HG03159 (cell line): ENCODE measurements at regions not wholly inside any gene's neighbourhood (a gene's known extent, or its start where the extent isn't known, plus 50 kb on each side); places are given as distances from the start of the nearest gene placed in this dataset.
A peak's percentile ranks its signal among the peaks of the same experiment; 100 is the strongest.

ENCODE experiments used
- ATAC-seq: cut with Tn5 transposase; IDR thresholded peaks from one replicate; pipeline ENCODE4 v1.9.1; 2021; ENCODE audit warnings: mild to moderate bottlenecking, moderate library complexity; ENCODE audit not compliant: unreplicated experiment

DNA sequence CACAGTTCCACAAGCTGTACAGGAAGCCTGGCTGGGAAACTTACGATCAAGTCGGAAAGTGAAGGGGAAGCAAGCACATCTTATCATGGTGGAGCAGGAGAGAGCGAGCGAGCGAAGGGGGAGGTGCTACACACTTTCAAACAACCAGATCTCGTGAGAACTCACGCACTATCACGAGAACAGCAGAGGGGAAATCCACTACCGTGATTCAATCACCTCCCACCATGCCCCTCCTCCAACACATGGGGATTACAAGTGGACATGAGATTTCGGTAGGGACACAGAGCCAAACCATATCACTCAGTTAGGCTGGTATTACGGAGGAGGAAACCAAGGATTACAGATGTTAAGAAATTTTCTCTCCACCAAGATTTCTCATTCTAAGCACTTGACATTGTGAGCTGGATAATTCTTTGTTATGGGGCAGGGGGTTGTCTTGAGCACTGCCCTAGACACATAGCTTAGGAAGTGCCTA, 262.0 kb upstream of the G2E3 start:
- ATAC-seq = no peak

DNA sequence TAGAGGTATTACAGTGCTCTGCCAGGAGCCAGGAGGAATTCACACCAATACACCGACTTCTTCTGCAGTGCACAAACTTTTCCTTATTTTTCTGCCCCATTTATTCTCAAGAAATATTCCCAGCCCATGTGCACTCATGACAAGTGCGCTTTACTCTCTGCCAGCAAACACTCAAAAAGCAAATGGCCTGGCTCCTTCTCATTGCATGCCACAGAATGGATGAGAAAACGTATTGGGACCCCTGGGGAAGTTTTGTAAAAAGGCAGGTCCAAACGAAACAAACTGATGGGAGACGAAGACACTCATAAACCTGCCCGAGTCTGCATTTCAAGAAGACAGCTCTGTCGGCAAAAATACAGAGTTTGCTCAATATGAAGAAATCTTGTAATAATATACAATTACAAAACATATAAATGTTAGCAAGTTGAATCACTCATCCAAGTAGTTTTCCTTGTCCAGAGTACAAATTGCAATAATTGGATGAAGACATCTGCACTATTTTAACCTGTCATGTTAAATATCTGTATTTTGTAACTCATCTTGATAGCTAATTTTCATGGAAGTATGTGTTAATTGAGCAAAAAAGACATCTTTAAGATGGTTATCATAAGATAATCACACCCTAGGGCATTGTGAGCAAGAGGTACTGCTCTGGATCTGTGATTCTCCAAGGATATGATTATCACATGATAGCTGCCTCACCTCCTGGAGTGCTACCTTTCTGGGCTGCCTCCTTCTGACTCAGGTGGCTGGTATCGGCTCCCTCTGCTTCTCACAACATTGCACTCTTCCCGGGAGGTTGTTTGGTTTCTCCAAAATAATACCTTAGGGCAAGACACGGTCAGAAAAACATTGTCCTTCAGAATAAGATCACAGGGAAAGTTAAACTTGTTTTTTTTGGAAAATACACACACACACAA, 260.8 kb upstream of the G2E3 start:
- ATAC-seq = no peak

DNA sequence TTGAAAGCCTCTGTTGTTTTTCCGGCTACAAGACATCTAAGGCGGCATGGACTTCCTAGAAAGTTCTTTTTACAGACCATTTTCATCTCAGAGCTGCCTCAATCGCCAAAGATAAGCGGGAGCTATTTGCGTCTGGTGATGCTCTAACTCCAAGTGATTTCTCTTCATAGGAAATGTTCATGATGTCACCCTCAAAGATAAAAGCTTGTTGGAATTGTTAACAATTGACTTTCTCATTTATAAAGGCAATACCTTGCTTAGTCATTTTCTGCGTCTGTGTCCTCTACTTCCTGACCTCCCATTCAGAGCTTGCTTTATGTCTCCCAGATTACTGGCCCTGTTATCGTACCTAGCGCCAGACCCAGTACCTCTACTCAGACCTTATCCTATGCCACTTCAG, 259.0 kb upstream of the G2E3 start:
- no peak for ATAC-seq

DNA sequence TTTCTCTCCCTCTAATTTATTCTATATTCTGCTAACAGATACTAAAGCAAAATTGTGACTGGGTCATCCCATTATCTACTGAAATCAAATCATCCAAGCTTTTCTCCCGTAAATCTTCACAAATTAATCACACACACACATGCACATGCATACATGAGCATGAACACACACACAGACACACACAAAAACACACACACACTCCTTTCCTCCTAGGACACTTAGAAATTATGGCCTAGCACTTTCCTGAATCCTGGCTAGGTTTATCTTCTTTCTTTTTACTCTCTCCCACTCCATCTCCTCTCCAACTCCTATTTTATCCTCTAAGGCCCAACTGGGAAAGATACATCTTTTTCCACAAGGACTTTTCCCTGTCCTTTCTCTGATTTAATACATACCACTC, 255.6 kb upstream of the G2E3 start:
- ATAC-seq = no peak

DNA sequence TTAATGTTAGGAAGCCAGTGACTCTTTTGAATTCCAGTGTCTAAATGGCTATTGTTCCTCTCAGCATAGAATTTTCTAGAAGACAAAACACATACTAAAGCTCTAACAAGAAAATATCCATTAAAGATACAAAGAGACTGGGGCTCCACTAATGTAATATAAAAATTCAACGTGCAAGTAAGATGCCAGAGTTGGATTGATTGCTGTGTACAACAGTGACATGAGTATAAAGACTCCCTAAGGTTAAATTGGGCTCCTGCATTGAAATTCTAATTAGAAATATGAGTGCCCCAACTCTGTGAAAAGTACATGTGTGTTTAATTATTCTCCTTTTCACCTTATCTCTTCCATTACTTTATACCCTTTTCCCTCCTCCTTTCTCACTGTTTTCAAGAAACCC, 253.6 kb upstream of the G2E3 start:
- ATAC-seq = no peak

DNA sequence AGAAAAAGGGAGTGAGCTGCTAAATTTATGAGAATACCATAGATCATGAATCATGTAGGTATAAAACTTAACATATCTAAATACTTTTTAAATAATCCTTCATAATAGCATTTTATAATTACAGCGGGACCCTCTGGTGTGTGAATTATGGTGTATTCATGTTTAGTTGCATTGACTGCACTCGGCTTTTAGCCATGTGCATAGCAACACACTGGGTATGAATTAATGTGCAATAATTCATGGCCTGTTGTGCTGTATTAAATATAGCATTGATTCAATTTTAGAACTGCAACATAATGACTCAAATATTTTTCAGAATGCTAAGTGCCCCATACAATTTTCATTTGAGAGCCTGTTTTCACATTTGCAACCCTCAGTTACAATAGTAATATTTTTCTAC, 249.6 kb upstream of the G2E3 start:
- no peak for ATAC-seq

DNA sequence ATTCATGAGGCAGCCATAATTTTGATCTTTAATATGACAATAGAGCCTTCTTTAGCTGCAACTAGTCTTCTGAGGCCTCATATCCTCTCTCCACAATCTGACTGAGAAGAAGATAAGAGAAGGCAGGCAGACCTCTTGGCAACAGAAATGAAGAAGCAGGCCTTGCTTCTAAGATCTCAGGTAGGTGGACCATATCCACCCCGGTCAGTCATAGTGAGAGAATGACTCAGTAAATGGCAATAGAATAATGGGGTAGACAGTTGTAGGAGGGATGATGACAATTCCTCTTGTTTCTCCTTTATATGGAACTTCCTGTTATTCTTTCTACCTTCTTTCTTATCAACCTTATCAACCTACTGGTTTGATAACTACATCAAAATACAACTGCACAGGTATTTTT, 246.7 kb upstream of the G2E3 start:
- no peak for ATAC-seq

DNA sequence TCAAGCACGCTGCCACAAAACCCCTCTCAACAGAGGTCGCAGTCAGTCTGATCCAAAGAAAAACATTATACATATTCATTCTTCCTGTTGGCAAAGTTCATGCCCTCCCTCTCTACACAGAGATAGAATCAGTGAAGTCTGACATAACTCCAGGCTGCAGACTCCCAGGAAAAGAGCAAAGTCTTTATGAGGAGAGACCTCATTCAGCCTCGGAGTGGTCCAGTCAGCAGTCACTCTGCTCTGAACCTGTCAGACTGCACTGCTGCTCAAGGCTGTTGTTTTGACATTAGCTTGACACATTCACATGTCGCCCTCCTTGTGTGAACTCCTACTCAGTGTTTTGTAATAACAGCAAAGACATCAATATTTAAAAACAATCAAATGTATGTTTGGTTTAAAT, 241.2 kb upstream of the G2E3 start:
- no peak for ATAC-seq

DNA sequence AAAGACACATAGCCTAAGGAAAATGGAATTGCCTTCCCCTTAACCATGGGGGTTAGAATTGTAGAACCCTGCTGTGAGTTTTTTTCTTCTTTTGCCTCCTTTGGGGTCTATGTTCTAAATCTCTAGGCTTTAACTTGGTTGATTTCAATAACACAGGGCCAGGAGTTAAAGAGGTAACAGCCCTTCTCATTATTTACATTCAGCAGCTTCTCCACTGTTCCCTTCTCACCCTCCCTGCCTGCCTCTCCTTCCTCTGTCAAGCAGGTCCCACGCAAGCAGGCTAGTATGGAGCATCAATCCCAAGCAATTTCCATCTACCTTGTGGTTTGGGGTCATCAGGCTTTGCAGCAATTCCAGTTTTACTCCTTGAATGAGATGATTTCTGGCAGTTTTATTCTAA, 236.1 kb upstream of the G2E3 start:
- ATAC-seq = no peak

DNA sequence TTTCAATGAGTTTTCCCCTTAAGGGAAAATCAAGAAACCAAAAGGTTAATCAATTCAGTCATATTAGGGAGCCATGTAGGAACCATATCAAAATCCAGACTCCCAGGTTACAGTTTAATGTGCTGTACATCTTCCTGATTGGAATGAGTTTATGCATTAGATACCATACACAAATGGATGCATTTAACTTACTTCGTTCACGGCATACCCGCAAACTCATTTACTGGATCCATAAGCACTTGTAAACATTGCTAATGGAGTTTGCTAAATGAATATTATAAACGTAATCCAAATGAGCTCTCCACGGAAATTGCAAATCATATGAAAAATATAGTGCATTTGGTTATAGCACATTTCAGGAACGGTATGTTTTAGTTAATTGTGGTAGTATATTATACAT, 228.9 kb upstream of the G2E3 start:
- no peak for ATAC-seq

DNA sequence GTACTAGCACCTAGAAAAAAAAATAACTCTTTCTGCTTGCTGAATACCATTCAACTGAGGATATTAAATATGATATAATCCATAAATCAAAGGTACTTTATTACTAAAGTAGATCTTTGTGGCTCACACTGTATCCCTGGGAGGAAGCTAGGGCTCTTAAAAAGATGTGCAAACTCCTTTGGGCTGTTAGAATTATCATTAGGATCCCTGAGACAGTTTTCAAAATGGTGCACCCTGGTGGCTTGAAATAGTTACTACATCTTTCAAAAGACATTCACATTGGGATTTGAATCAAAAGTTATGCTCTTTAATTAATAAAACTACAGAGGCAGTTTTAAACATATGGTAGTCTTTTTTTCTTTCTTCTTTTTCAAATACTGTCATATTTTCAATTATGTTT, 228.5 kb upstream of the G2E3 start:
- no peak for ATAC-seq

DNA sequence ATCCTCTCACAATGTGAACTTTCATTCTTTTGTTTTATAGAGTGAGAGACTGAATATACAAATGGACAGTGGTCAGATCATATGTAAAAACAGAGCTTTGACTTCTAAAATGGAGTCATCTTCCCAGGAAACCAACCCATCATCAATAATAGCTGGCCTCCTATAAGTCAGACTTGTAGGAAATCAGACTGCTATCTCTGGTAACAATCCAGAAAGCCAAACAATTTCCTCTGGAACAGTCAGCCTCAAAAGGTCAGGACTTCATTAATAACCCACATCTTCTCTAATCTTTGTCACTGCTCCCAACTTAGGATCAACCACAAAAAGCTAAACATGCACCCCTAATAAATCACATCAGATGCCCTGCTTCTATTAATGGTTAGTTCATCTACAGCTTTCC, 227.9 kb upstream of the G2E3 start:
- ATAC-seq = no peak

DNA sequence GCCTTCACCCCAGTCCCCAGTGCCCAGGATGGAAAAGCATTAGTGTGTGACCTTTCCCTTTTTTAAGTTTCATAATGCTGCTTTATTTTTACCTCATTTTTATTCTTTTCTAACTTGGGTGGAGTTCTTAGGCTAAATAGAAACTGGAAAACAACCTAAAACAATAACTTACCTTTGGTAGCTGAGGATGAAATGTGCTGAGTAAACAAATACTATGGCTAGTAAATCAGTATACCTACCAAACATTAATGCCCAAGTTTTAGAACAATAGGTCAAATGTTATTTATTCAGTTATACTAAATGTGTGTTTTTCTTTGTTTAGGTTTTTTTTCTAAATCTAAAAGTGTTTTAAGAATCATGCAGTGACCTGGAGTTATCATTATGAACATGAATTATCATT, 226.6 kb upstream of the G2E3 start:
- no peak for ATAC-seq

DNA sequence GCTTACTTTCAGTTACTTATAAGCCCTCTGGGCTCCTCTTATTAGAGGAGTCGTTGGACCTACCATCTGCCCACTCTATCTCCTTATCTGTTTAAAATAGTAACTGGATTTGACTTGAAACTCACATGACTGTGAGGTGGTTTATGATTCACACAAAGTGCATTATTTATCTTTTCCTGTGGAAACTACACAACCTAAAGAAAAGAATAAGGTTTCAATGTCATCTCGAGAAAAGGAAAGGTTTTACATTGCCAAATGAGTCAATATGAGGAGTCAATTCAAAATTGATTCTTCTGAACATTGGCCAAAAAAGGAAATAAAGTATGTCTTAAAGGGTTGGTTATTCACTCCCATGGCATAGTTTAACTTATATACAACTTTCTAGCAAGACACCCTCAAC, 225.0 kb upstream of the G2E3 start:
- ATAC-seq = no peak

DNA sequence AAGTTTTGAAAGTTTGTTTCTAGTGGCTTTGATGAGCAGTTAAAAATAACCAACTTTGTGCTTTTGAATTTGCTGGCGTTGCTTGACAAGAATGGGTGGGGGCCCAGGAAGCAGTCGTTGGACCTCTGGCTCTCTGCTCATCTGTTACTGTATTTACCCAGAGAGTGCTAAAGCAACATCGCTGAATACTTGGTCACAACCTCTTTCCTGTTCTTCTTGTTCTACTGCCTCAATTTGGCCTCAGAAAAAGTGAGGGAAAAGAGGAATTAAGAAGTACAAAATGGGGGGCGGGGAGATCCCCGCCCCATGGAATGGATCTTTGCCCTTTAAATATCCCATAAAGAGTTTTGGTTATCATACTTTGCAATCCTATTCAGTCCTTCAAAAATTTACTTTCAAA, 221.5 kb upstream of the G2E3 start:
- no peak for ATAC-seq

DNA sequence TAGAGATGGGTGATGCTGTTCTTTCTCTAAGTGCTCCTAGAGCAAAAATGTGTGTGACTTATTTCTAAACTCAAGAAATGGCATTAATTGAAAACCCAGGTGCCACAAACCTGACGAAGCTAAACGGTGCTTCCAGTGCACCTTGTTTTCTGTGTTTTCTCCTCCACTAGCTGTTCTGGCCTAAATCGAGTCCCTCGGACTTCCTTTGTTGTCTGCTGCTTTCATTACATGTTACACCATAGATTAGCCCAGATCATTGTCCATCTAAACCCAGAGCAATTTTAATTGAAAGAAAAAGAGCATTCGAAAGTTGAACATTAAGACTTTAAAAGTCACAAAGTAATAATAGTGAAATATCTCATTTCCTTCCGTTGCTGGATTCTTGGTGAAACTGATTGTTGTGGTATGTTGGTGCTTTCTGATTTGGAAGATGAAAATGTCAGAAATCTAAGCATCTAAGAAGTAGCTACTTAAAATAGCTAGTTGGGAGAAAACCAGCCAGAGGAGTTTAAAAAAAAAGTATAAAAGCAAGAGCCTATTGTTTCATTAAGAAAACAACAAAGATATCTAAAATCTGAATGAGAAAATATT, 219.6 kb upstream of the G2E3 start:
- no peak for ATAC-seq

DNA sequence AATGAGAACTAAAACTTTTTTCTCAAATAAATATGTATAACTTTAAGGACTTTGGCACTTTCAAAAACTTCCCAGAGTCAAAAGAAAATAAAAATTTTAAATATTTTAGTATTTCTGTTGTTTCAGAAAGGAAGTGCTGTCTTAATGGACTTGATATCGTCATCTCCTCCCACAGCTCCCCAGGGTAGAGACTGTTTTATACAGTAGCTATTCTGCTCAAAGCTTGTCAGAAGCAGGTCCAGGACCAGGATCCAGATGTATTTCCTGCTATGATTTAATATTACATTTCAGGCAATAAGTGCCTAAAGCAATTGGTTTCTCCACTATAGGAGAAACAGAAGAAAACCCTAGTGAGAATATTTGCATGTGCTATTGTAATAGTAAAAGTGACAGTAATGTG, 218.5 kb upstream of the G2E3 start:
- ATAC-seq = no peak

DNA sequence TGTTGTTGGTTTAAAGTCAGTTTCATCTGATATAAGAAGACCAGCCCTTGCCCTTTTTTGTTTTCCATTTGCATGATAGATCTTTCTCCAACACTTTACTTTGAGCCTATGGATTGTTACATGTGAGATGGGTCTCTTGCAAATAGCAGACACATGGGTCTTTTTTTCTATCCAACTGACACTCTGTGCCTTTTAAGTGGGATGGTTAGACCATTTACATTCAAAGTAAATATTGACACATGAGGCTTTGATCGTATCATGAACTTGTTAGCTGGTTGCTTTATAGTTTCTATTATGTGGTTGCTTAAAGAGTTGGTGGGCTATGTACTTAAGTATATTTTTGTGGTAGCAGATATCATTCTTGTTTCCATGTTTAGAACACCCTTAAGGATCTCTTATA, 213.4 kb upstream of the G2E3 start:
- no peak for ATAC-seq

DNA sequence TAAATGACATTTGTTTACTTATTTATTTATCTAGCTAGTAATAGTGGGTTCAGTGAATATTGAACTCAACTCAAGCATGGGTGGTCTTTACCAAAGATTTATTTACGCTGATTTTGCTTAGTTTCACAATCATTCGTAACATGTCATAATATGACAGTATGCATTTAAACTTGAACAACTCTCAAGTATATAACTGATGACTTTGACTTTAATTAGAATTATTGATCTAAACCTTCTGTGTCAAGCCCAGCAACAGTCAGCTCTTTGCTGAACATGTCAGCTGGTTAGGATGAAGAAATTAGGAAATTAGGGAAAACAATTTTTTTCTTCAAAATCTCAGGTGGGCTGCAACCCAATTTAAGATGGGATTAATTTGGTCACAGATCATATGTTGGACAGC, 210.5 kb upstream of the G2E3 start:
- no peak for ATAC-seq

DNA sequence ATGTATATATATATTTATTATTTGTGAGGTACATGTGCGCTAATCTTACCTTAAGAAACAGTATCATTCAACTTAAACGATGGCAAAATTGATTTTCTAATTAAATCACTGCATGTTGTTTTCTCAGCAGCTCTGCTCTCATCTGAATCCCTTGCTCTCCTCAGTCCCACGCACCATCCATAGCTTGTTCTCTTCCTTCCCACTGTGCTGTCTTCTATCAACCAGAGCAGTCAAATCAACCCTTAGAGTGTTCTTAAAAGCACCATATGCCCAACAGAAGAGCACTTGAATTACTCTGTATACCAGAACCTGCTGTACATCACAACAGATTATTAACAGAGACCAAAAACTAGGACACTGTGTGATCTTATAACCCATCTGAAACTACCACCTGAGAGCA, 209.4 kb upstream of the G2E3 start:
- ATAC-seq = no peak

DNA sequence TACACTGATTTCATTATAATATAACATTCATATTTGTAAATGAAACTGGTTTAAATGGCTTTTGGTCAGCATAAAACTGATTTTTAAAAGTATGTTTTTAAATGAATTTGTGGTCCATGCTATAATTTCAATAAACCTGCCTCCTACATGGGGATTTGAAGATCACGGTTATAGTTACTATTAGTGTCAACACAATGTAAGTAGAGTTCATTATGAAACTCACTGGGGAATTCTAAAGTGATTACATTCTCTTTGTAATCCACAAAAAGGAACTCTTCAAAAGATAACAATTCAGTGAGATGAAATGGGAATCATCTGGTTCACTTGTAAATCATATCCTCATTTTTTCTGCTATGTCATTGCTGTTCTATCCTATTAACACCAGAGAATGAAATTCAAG, 204.5 kb upstream of the G2E3 start:
- no peak for ATAC-seq

DNA sequence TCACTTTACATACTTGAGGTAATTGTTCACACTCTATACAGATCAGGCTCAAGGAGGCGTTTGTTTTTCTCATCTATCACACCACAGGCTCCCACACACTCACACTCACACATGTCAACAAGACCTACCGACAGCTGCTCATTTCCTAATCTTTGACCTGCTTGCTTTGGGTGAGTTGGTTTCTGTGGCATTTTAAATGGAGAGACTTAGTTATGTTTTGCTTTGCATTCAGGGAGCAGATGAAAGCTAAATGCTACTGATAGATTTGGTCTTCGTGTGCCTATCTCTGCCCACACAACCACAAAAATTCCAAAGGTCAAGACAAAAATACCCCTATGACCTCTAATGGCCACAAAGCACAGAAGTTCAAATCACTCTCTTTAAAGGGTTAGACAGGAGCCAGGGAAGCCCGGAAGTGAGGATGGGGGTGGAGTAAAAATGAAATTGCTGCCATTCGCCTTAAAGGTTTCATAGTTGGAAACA, 203.5 kb upstream of the G2E3 start:
- peak; percentile 71 for ATAC-seq
